ENCODE measurements at regions not wholly inside any gene's neighbourhood (a gene's known extent, or its start where the extent isn't known, plus 50 kb on each side); places are given as distances from the start of the nearest gene placed in this dataset.
"Not testable (repeated sequence)": the region's sequence is repeated elsewhere in the genome, so short reads cannot be mapped to it uniquely, and the experiment has no call there.

GRCh38 chr4:22597471-22597870 is 81.6 kb upstream of the ADGRA3 start:
- H3K9ac ChIP-seq (ENCODE audit: low read length in 3 of 3): no peak overlapping the region
- no peaks in the 10 kb centered on the region for H3K4me1 ChIP-seq (ENCODE audit: control insufficient read depth in 2 of 3, insufficient read depth in 2 of 3, low read depth in 1 of 3, low read length in 3 of 3)
- no peaks in the 10 kb centered on the region for H3K9me3 ChIP-seq (ENCODE audit: control insufficient read depth in 2 of 3, insufficient read depth in 1 of 3, low read length in 3 of 3)
- TF ChIP-seq CTCF (IDR thresholded peaks at IDR 0.05; ENCODE audit: borderline replicate concordance, extremely low read depth, insufficient read depth): no peak
- H3K27me3 ChIP-seq (ENCODE audit: control insufficient read depth, insufficient read depth, low read length): no peaks in the 10 kb centered on the region
- no peak overlapping the region for H3K4me3 ChIP-seq (ENCODE audit: low read length in 3 of 3)
- DNase-seq: no peak
- no peak for FAIRE-seq
- intact Hi-C loops (cut with DNase I): no loop called here
- H3K27ac ChIP-seq (ENCODE audit: low read depth in 2 of 2, low read length in 2 of 2): no peak overlapping the region
- no peaks in the 10 kb centered on the region for H3K36me3 ChIP-seq (ENCODE audit: control insufficient read depth in 2 of 3, insufficient read depth in 3 of 3, low read length in 3 of 3)

GRCh38 chr4:22598113-22599047 is 82.5 kb upstream of the ADGRA3 start:
- not testable (repeated sequence) for H3K36me3 ChIP-seq (ENCODE audit: control insufficient read depth in 2 of 3, insufficient read depth in 3 of 3, low read length in 3 of 3); FAIRE-seq

GRCh38 chr4:22599228-22599928 is 83.5 kb upstream of the ADGRA3 start:
- Histone ChIP-seq H3K27ac (ENCODE audit: low read depth in 2 of 2, low read length in 2 of 2) (peak overlapping the region; percentile 7 to 43), H3K4me3 (ENCODE audit: low read length in 3 of 3) (peak overlapping the region in 1 of 3 donors; percentile 1)
- intact Hi-C loops (cut with DNase I); H3K9ac ChIP-seq (ENCODE audit: low read length in 3 of 3); FAIRE-seq; H3K9me3 ChIP-seq (ENCODE audit: control insufficient read depth in 2 of 3, insufficient read depth in 1 of 3, low read length in 3 of 3); H3K27me3 ChIP-seq (ENCODE audit: control insufficient read depth, insufficient read depth, low read length); H3K4me1 ChIP-seq (ENCODE audit: control insufficient read depth in 2 of 3, insufficient read depth in 2 of 3, low read depth in 1 of 3, low read length in 3 of 3); H3K36me3 ChIP-seq (ENCODE audit: control insufficient read depth in 2 of 3, insufficient read depth in 3 of 3, low read length in 3 of 3): not testable (repeated sequence)
- DNase-seq: peak in 1 of 5 donors; percentile 86

More at GRCh38 chr4:22598113-22599047, 82.5 kb upstream of the ADGRA3 start:
- H3K27ac ChIP-seq (ENCODE audit: low read depth in 2 of 2, low read length in 2 of 2); H3K4me3 ChIP-seq (ENCODE audit: low read length in 3 of 3); H3K27me3 ChIP-seq (ENCODE audit: control insufficient read depth, insufficient read depth, low read length); H3K4me1 ChIP-seq (ENCODE audit: control insufficient read depth in 2 of 3, insufficient read depth in 2 of 3, low read depth in 1 of 3, low read length in 3 of 3); H3K9ac ChIP-seq (ENCODE audit: low read length in 3 of 3); intact Hi-C loops (cut with DNase I); DNase-seq; H3K9me3 ChIP-seq (ENCODE audit: control insufficient read depth in 2 of 3, insufficient read depth in 1 of 3, low read length in 3 of 3): not testable (repeated sequence)

- H3K27me3 ChIP-seq (ENCODE audit: control insufficient read depth, insufficient read depth, low read length); H3K4me1 ChIP-seq (ENCODE audit: control insufficient read depth in 2 of 3, insufficient read depth in 2 of 3, low read depth in 1 of 3, low read length in 3 of 3); DNase-seq; H3K9me3 ChIP-seq (ENCODE audit: control insufficient read depth in 2 of 3, insufficient read depth in 1 of 3, low read length in 3 of 3); H3K9ac ChIP-seq (ENCODE audit: low read length in 3 of 3); intact Hi-C loops (cut with DNase I); H3K36me3 ChIP-seq (ENCODE audit: control insufficient read depth in 2 of 3, insufficient read depth in 3 of 3, low read length in 3 of 3); FAIRE-seq: not testable (repeated sequence)
- Histone ChIP-seq H3K4me3 (ENCODE audit: low read length in 3 of 3) (peak overlapping the region in 1 of 3 donors; percentile 1), H3K27ac (ENCODE audit: low read depth in 2 of 2, low read length in 2 of 2) (peak overlapping the region; percentile 28 to 43)
These were observed 84.1 kb upstream of the ADGRA3 start for GRCh38 chr4:22599929-22600432.

GRCh38 chr4:22601638-22602037 is 85.8 kb upstream of the ADGRA3 start:
- H3K4me3 ChIP-seq (ENCODE audit: low read length in 3 of 3); H3K27ac ChIP-seq (ENCODE audit: low read depth in 2 of 2, low read length in 2 of 2); DNase-seq; H3K4me1 ChIP-seq (ENCODE audit: control insufficient read depth in 2 of 3, insufficient read depth in 2 of 3, low read depth in 1 of 3, low read length in 3 of 3); H3K9me3 ChIP-seq (ENCODE audit: control insufficient read depth in 2 of 3, insufficient read depth in 1 of 3, low read length in 3 of 3); FAIRE-seq; H3K27me3 ChIP-seq (ENCODE audit: control insufficient read depth, insufficient read depth, low read length); intact Hi-C loops (cut with DNase I); H3K36me3 ChIP-seq (ENCODE audit: control insufficient read depth in 2 of 3, insufficient read depth in 3 of 3, low read length in 3 of 3); H3K9ac ChIP-seq (ENCODE audit: low read length in 3 of 3): not testable (repeated sequence)

Data from kidney (tissue), 13 donors.